Left forelimb (tissue), 1 donor: ENCODE measurements at regions not wholly inside any gene's neighbourhood (a gene's known extent, or its start where the extent isn't known, plus 50 kb on each side); places are given as distances from the start of the nearest gene placed in this dataset.

Source experiments
- DNase-seq: peaks from one replicate; pipeline ENCODE4 v3.0.0-alpha.2; 2018; ENCODE audit warnings: low spot score

- no peak for DNase-seq
Measured at GRCh38 chr14:65186951-65187350, 84.6 kb upstream of the MAX start.

DNA sequence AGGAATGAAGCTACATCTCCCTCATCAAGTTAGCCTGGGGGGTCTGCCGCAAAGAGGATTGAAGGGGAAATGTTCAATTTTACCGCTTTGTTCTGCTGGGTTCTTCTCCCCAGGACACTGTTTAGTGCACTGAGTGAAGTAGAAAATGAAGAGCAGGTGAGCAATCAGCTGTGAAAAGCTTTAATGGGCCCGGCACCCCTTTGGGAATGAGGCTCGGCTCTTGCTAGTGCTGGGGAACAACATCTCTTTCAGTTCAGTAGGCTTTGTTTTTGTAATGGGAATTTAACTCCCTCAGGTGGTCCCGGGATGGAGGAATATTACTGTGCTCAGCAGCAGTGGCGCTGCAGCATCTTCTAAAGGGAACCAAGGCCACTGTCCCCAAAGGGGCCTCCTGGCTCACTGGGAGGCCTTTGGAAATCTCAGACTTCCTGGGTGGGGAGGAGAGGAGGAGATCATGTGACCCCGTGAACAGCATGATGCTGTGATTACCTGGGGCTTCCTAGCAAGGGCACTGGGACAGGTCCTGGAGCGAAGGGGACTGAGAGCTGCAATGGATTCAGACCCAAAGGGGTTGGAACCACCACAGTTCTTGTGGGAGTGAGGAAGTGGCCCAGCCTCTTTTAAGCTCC lies 85.2 kb upstream of the MAX start:
- no peak for DNase-seq

- DNase-seq, result no peak
Measured at GRCh38 chr14:65190312-65190711, 88.0 kb upstream of the MAX start.

- no peak for DNase-seq
Measured at GRCh38 chr14:65191716-65192115, 89.4 kb upstream of the MAX start.

DNA sequence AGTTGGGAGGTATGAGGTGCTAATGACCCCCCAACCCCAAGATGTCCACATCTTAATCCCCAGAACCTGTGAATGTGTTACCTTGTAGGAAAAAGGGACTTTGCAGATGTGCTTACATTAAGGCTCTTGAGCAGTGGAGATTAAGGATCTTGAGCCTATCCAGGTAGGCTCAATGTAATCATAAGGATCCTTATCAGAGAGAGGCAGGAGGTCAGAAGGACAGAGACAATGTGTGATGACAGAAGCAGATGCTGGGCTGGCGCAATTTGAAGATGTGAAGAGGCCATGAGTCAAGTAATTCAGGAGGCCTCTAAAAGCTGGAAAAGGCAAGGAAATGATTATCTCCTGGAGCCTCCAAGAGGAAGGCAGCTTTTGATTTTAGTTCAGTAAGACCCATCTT lies 90.4 kb upstream of the MAX start:
- no peak for DNase-seq

- no peak for DNase-seq
Measured at GRCh38 chr14:65193916-65194590, 91.7 kb upstream of the MAX start.

GRCh38 chr14:65195042-65195719 lies 92.9 kb upstream of the MAX start:
- no peak for DNase-seq

DNA sequence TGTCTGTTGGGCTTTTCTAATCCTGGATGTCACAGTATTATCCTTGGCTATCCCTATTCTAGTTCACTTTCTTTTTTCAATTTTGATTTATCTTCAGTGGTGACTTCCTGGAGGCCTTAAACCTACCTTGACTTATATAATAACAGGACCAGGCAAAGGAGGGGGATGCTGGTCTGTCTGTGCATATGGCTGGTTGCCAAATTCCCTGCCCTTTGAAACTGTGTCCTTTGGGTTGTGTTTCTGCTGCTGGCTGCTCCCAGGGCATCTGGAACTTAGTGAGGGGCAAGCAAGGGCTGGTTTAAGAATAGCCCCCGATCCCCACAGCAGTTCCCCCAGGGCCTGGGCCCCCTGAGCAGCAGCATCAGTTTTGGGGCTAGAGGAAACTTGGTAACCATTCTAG lies 96.0 kb upstream of the MAX start:
- DNase-seq, result no peak

GRCh38 chr14:65200454-65200853 lies 98.1 kb upstream of the MAX start:
- no peak for DNase-seq

DNA sequence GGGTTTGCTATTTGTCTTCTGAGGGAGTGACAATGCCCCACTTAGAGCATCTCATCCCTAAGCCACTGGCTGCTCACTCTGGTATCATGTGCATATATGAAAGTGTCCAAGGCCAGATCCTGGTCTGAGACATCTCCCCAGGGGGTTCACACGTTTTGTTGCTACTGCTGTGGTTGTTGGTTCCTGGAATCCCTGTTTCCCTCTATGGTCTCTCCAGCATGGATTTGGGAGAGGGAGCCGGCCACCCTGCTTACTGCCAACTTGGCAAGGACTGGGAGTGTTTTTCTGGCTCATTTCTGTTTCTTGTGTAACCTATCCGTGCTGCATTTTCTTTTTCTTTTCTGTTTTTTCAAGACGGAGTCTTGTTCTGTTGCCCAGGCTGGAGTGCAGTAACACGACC lies 101.3 kb upstream of the MAX start:
- no peak for DNase-seq

DNA sequence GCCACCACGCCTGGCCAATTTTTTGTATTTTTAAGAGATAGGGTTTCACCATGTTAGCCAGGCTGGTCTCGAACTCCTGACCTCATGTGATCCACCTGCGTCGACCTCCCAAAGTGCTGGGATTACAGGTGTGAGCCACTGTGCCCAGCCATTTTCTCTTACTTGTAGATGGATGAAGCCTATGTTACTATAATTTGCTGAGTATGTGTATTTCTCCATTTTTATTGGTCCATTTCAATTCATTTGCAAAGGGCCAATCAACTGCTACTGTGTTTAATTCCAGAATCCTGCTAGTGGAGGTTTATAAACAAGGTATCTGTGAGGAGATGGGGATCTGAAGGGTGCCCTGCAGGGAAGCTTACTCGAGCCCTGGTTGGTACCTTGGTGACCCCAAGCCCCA lies 101.7 kb upstream of the MAX start:
- no peak for DNase-seq

GRCh38 chr14:65206078-65206447 lies 103.7 kb upstream of the MAX start:
- no peak for DNase-seq

GRCh38 chr14:65206448-65207096 lies 104.3 kb upstream of the MAX start:
- DNase-seq, result no peak

DNA sequence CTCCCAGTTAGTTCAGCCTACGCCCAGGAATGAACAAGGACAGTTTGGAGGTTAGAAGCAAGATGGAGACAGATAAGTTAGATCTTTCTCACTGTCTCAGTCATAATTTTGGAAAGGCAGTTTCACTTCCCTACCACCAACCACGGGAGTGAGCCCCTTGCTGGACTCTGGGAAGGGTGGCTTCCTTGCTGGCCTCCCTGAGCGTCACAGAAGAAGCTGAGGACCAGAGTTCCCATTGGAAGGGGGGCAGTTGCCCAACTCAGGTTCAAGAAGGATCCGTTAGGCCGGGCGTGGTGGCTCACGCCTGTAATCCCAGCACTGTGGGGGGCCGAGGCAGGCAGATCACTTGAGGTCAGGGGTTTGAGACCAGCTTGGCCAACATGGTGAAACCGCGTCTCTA lies 106.2 kb upstream of the MAX start:
- DNase-seq, result no peak

DNA sequence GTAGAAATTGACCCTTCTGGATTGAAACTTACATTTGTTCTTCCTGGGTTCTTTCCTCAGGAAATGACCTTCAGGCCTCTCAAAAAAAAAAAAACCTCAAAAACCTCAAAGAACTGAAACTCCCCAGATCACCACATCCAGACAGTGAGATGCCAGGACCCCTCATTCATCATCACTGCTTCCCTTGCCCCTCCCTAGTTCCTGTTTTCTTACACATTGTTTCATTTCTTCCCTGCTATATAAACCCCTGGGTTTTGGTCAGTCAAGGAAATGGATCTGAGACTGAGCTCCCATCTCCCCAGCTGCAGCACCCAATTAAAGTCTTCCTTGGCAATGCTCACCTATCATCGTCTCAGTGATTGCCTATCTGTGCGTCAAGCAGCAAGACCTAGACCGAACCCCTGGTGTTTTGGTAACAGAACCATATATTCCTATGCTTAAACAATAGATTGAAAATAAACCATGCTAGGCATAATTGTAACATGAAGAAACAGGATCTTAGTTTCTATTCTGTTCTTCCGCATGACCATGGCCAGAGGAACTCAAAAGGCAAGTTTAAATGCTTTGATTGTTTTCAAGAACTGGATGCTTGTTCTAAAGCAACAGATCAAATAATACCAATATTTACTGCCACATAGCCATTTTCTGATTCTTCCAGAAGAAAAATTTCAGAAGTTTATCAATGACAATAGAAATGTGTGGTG lies 108.0 kb upstream of the MAX start:
- no peak for DNase-seq

- no peak for DNase-seq
Measured at GRCh38 chr14:65210822-65211182, 108.5 kb upstream of the MAX start.

GRCh38 chr14:65211341-65211987 lies 109.1 kb upstream of the MAX start:
- DNase-seq, result no peak

DNA sequence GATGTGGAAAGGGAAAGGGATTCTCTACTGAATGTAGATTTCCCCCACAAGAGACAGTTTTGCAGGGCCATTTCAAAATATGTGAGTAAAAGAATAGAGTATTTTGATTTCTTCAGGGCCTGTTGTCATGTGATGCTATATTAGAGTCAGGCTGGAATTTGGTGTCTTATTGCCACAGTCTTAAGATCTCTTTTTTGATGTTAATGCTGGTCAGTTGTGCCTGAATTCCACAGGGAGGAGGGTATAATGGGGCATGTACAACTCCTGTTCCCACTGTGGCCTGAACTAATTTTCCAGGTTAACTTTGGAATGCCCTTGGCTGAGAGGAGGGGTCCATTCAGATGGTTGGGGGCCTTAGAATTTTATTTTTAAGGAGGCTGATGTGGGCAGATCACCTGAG lies 111.0 kb upstream of the MAX start:
- no peak for DNase-seq

GRCh38 chr14:65214741-65215140 lies 112.4 kb upstream of the MAX start:
- DNase-seq, result no peak

DNA sequence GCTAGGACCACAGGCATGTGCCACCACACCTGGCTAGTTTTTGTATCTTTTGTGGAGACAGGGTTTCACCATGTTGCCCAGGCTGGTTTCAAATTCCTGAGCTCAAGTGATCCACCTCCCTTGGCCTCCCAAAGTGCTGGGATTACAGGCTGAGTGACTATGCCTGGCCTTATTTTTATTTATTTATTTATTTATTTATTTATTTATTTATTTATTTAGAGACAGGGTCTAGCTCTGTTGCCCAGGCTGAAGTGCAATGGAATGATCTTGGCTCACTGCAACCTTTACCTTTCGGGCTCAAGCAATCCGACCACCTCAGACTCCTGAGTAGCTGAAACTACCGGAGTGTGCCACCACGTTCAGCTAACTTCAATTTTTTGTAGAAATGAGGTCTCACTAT lies 117.0 kb upstream of the MAX start:
- no peak for DNase-seq

- DNase-seq, result no peak
Measured at GRCh38 chr14:65222440-65222858, 120.1 kb upstream of the MAX start.

DNA sequence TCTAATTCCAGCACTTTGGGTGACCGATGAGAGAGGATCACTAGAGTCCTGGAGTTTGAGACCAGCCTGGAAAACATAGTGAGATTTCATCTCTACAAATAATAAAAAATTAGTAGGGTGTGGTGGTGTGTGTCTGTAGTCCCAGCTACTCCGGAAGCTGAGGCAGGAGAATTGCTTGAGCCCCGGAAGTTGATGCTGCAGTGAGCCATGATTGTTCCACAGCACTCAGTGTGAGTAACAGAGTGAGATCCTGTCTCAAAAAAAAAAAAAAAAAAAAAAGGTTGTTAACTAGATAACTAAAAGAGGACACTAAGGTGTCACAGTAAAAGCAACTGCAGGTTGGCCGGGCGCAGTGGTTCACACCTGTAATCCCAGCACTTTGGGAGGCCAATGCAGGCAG lies 121.3 kb upstream of the MAX start:
- DNase-seq, result no peak
